ENCODE measurements at regions not wholly inside any gene's neighbourhood (a gene's known extent, or its start where the extent isn't known, plus 50 kb on each side); places are given as distances from the start of the nearest gene placed in this dataset.

- no peaks in the 10 kb centered on the region for H3K27me3 ChIP-seq (replicated peaks in 1 of 2; ENCODE audit: control insufficient read depth in 2 of 2, insufficient read depth in 2 of 2, low read length in 1 of 2)
- TF ChIP-seq CHD2 (IDR thresholded peaks at IDR 0.05; ENCODE audit: borderline replicate concordance, low read depth, low read length): no peak
- no peak for TF ChIP-seq RAD51 (IDR thresholded peaks at IDR 0.05)
- TF ChIP-seq ZBED1 (IDR thresholded peaks at IDR 0.05; ENCODE audit: borderline replicate concordance): no peak
- no peak for TF ChIP-seq HCFC1 (IDR thresholded peaks at IDR 0.05; ENCODE audit: low read length)
- TF ChIP-seq MXI1 (IDR thresholded peaks at IDR 0.05; ENCODE audit: low read depth, low read length): no peak
- no peak for TF ChIP-seq ZNF622 (IDR thresholded peaks at IDR 0.05)
- TF ChIP-seq RBBP5 (conservative IDR thresholded peaks at IDR 0.05): no peak
- no peak for TF ChIP-seq ZSCAN29 (IDR thresholded peaks at IDR 0.05)
- no peak for TF ChIP-seq BCL11A (IDR thresholded peaks at IDR 0.05; ENCODE audit: low read depth, low read length)
- TF ChIP-seq RB1 (IDR thresholded peaks at IDR 0.05; ENCODE audit: borderline replicate concordance): no peak
- no peak for TF ChIP-seq PAX8 (IDR thresholded peaks at IDR 0.05)
- no peak overlapping the region for H3K9ac ChIP-seq (ENCODE audit: control insufficient read depth, insufficient read depth, low read length)
- SMC1A ChIA-PET (ENCODE audit: uncharacterized antibody, unreplicated experiment): interaction anchor here (0.6 kb wide), 1 partner anchor 899 kb away, joined by 3 read pairs; no protein-coding TSS in a partner anchor
- POLR2A ChIA-PET: no interaction called here
- no peaks in the 10 kb centered on the region for H3K79me2 ChIP-seq (ENCODE audit: control insufficient read depth, insufficient read depth, low read length)
- H3K9me3 ChIP-seq (replicated peaks; ENCODE audit: control insufficient read depth, insufficient read depth, low read length): no peaks in the 10 kb centered on the region
- H3K4me3 ChIP-seq: no peak overlapping the region
- H4K20me1 ChIP-seq (ENCODE audit: control insufficient read depth, insufficient read depth): no peaks in the 10 kb centered on the region
- BruUV-seq (replicated peaks): no TSS peak
- no peaks in the 10 kb centered on the region for H3K4me1 ChIP-seq (ENCODE audit: control insufficient read depth, insufficient read depth, low read length)
- H3K36me3 ChIP-seq (ENCODE audit: control insufficient read depth in 2 of 2, insufficient read depth in 2 of 2, low read length in 1 of 2): no peaks in the 10 kb centered on the region
- no peak overlapping the region for H2AFZ ChIP-seq (ENCODE audit: control insufficient read depth, low read depth, low read length)
- H3K4me2 ChIP-seq (ENCODE audit: control insufficient read depth, insufficient read depth): no peak overlapping the region
- intact Hi-C loops (cut with micrococcal nuclease; ENCODE audit: unreplicated experiment) (no loop called here), in situ Hi-C loops (cut with MboI) (no loop called here)
- no peak for FAIRE-seq
- RAD21 ChIA-PET (ENCODE audit: unreplicated experiment): no interaction called here
- WGBS (ENCODE audit: insufficient coverage, insufficient replicate concordance, low lambda C conversion rate, missing lambda C conversion rate): 16% methylated on average over 4 of the region's 4 CpGs
- CTCF ChIA-PET: interaction anchor here (0.6 to 1.1 kb wide), 2 partner anchors 18 to 1909 kb away, joined by 3 read pairs; no protein-coding TSS in a partner anchor
- H3K27ac ChIP-seq (ENCODE audit: control insufficient read depth, insufficient read depth): no peak overlapping the region
- DNase-seq (ENCODE audit: low read depth, low spot score): no peak
- ATAC-seq: no peak
Observed at GRCh38 chr5:82334856-82335255, 56.7 kb upstream of the RPS23 start.

Data from GM12878 (cell line).